GM10266 (cell line): ENCODE measurements at regions not wholly inside any gene's neighbourhood (a gene's known extent, or its start where the extent isn't known, plus 50 kb on each side); places are given as distances from the start of the nearest gene placed in this dataset.

Source experiments
- DNase-seq: peaks from one replicate; pipeline ENCODE4 v3.0.0; 2012; ENCODE audit errors: extremely low spot score
- TF ChIP-seq, protein P1 (sequence below): IDR thresholded peaks from 2 replicates; pipeline ENCODE4 v1.5.1; 2012; ENCODE audit warnings: mild to moderate bottlenecking, low read depth; ENCODE audit not compliant: control insufficient read depth, insufficient read depth; ENCODE audit errors: missing control alignments

GRCh38 chr21:21715266-21715969 lies 717.2 kb downstream of the NCAM2 start:
- TF ChIP-seq, protein P1, sequence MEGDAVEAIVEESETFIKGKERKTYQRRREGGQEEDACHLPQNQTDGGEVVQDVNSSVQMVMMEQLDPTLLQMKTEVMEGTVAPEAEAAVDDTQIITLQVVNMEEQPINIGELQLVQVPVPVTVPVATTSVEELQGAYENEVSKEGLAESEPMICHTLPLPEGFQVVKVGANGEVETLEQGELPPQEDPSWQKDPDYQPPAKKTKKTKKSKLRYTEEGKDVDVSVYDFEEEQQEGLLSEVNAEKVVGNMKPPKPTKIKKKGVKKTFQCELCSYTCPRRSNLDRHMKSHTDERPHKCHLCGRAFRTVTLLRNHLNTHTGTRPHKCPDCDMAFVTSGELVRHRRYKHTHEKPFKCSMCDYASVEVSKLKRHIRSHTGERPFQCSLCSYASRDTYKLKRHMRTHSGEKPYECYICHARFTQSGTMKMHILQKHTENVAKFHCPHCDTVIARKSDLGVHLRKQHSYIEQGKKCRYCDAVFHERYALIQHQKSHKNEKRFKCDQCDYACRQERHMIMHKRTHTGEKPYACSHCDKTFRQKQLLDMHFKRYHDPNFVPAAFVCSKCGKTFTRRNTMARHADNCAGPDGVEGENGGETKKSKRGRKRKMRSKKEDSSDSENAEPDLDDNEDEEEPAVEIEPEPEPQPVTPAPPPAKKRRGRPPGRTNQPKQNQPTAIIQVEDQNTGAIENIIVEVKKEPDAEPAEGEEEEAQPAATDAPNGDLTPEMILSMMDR, result no peak
- DNase-seq, result no peak

- TF ChIP-seq, protein P1, result no peak
- DNase-seq, result no peak
These were observed 724.5 kb downstream of the NCAM2 start for GRCh38 chr21:21722731-21723130.

DNA sequence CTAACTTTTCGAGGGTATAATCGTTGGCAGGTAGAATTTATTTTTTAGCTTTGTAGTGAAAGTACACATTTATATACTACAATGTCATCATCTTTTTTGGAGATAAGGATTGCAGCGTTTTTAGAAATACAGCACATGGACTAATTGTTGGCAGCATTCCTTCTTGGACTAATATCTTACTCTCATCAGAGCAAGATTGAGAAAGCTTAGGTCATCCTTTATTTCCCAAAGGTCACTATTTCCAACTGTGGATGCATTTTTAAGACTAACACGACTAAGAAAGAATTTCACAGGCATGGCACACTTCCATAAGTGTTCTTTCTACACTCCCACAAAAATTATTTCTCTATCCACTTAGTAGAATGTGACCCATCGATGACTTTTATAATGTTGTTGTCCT lies 732.3 kb downstream of the NCAM2 start:
- TF ChIP-seq, protein P1, result no peak
- DNase-seq, result no peak

DNA sequence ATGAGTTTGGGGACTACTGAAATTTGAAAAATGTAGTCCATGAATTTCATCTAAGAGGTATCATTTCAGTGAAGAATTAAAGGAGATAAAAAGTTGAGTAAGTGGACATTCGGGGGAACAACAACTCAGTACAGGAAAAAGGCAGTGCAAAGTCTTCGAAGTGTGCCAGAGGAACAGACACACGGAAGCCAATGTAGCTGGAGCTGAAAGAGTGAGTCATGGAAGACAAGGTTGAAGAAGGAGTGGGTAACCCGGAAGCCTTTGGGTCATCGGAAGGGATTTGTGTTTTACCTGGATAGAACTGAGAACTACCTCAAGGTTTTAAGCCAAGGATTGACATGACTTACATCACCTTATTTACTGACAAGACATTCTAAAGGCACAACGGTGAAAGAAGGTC lies 733.4 kb downstream of the NCAM2 start:
- TF ChIP-seq, protein P1, result no peak
- DNase-seq, result no peak

DNA sequence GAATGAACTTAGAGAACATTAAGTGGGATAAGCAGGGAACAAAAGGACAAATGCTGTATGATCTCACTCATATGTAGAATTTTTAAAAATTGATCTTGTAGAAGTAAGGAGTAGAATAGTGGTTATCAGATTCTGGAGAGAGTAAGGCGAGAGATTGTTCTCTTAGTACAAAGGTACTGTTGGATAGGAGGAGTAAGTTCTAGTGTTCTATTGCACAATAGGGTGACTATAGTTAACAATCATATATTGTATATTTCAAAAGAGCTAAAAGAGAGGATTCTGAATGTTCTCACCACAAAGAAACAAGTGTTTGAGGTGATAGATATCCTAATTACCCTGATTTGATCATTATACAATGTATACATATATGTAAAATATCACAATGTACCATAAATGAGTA lies 735.9 kb downstream of the NCAM2 start:
- TF ChIP-seq, protein P1, result no peak
- DNase-seq, result no peak

DNA sequence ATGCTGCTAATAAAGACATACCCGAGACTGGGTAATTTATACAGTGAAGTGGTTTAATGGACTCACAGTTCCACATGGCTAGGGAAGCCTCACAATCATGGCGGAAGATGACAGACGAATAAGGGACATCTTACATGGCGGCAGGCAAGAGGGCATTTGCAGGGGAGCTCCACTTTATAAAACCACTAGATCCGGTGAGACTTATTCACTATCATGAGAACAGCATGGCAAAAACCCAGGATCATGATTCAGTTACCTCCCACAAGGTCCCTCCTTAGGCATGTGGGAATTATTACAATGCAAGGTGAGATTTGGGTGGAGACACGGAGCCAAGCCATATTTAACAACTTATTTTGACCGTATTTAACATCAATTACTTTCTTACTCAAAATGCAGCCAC lies 739.0 kb downstream of the NCAM2 start:
- DNase-seq, result no peak

GRCh38 chr21:21740207-21740606 lies 742.0 kb downstream of the NCAM2 start:
- TF ChIP-seq, protein P1, result no peak
- no peak for DNase-seq

More for the DNA sequence above, 739.0 kb downstream of the NCAM2 start:
- TF ChIP-seq, protein P1, result no peak
